Transverse colon (tissue), 3 donors: ENCODE measurements at regions not wholly inside any gene's neighbourhood (a gene's known extent, or its start where the extent isn't known, plus 50 kb on each side); places are given as distances from the start of the nearest gene placed in this dataset.

Experiments
- CTCF ChIP-seq, 5 experiments: fragments of 200-600 bp in 3 of 5; fragments of 450-650 bp in 2 of 5; sonication (generic) in 3 of 5; IDR thresholded peaks; 1 replicate in 2 of 5; 2 replicates in 3 of 5; pipeline ENCODE4 v1.5.1; 2016 to 2017; ENCODE audit warnings: antibody characterized with exemption in 5 of 5, inconsistent platforms in 3 of 5, mild to moderate bottlenecking in 2 of 5, moderate library complexity in 1 of 5
- POLR2A ChIP-seq: fragments of 450-650 bp; IDR thresholded peaks from one replicate; pipeline ENCODE4 v1.6.1; 2016; ENCODE audit warnings: antibody characterized with exemption, mild to moderate bottlenecking, moderate library complexity

DNA sequence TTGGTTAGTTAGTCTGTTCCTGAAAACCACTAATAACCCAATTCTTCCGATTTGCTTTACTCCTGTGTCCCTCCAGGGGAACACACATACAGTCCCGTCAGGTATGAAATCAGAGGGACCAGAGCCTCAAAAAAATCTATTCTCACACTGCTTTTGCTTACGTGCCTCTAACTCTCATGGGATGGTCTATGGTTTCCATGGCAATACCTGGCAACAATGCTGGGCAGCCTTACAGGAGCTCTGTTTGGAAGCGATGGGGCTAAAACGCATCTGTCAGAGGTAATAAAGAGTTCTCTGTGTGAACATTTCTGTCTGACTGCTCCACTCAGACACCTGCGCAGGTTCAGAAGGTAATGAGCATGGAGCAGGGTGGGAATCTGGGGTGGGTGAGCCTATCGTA, 376.2 kb downstream of the GXYLT1 start:
- TF ChIP-seq CTCF (IDR thresholded peaks at IDR 0.05) = no peak
- TF ChIP-seq POLR2A = no peak
